SK-N-SH treated with all-trans-retinoic acid at 6 μM for 48 hours (cell line): ENCODE measurements at regions not wholly inside any gene's neighbourhood (a gene's known extent, or its start where the extent isn't known, plus 50 kb on each side); places are given as distances from the start of the nearest gene placed in this dataset.

Source experiments
- ATAC-seq: fragments of 200-7000 bp; cut with Tn5 transposase; 3 replicates; pipeline ENCODE4 v1.9.1; 2020; ENCODE audit warnings: mild to moderate bottlenecking, moderate library complexity
- ARNTL ChIP-seq: fragments of 450-650 bp; formaldehyde crosslinking; IDR thresholded peaks from 2 replicates; pipeline ENCODE4 v1.5.0; 2020; ENCODE audit warnings: low read depth, mild to moderate bottlenecking, moderate library complexity, borderline replicate concordance
- BACH2 ChIP-seq: fragments of 250-450 bp; sonication (Bioruptor Pico); IDR thresholded peaks from 2 replicates; pipeline ENCODE4 v1.9.0; 2021; ENCODE audit warnings: mild to moderate bottlenecking, borderline replicate concordance
- CREB5 ChIP-seq: fragments of 250-450 bp; sonication (Bioruptor Pico); IDR thresholded peaks from 2 replicates; pipeline ENCODE4 v1.5.1; 2020; ENCODE audit warnings: low read depth, mild to moderate bottlenecking, moderate library complexity
- CSDC2 ChIP-seq: fragments of 250-450 bp; sonication (Bioruptor Pico); IDR thresholded peaks from 2 replicates; pipeline ENCODE4 v1.5.0; 2020; ENCODE audit warnings: mild to moderate bottlenecking, moderate library complexity
- CSRNP3 ChIP-seq: fragments of 250-450 bp; sonication (Bioruptor Pico); IDR thresholded peaks from 2 replicates; pipeline ENCODE4 v1.5.1; 2021; ENCODE audit warnings: mild to moderate bottlenecking, moderate library complexity
- ESRRG ChIP-seq: fragments of 250-450 bp; sonication (Bioruptor Pico); IDR thresholded peaks from 2 replicates; pipeline ENCODE4 v1.6.1; 2021; ENCODE audit warnings: mild to moderate bottlenecking
- ISL1 ChIP-seq: fragments of 250-450 bp; sonication (Bioruptor Pico); IDR thresholded peaks from 2 replicates; pipeline ENCODE4 v2.1.2; 2022; ENCODE audit warnings: mild to moderate bottlenecking, moderate library complexity
- OSR1 ChIP-seq: fragments of 250-450 bp; sonication (Bioruptor Pico); IDR thresholded peaks from 2 replicates; pipeline ENCODE4 v1.8.0; 2022; ENCODE audit warnings: moderate library complexity, mild to moderate bottlenecking, inconsistent platforms
- POU6F1 ChIP-seq: fragments of 250-450 bp; sonication (Bioruptor Pico); IDR thresholded peaks from 2 replicates; pipeline ENCODE4 v1.8.0; 2021; ENCODE audit warnings: low read depth, mild to moderate bottlenecking, moderate library complexity, borderline replicate concordance
- RARB ChIP-seq: fragments of 250-450 bp; sonication (Bioruptor Pico); IDR thresholded peaks from 2 replicates; pipeline ENCODE4 v1.8.0; 2021; ENCODE audit warnings: mild to moderate bottlenecking, moderate library complexity
- SNAI2 ChIP-seq: fragments of 250-450 bp; sonication (Bioruptor Pico); IDR thresholded peaks from 2 replicates; pipeline ENCODE4 v1.5.0; 2020; ENCODE audit warnings: mild to moderate bottlenecking, moderate library complexity
- TCF4 ChIP-seq: fragments of 250-450 bp; sonication (Bioruptor Pico); IDR thresholded peaks from 2 replicates; pipeline ENCODE4 v1.8.0; 2021; ENCODE audit warnings: mild to moderate bottlenecking, moderate library complexity, borderline replicate concordance
- TOX ChIP-seq: fragments of 250-450 bp; sonication (Bioruptor Pico); IDR thresholded peaks from 2 replicates; pipeline ENCODE4 v1.8.0; 2021; ENCODE audit warnings: mild to moderate bottlenecking, moderate library complexity, borderline replicate concordance
- TSHZ2 ChIP-seq: fragments of 250-450 bp; sonication (Bioruptor Pico); IDR thresholded peaks from 2 replicates; pipeline ENCODE4 v1.5.0; 2020; ENCODE audit warnings: mild to moderate bottlenecking, moderate library complexity
- ZC3H10 ChIP-seq: fragments of 250-450 bp; sonication (Bioruptor Pico); IDR thresholded peaks from 2 replicates; pipeline ENCODE4 v1.5.1; 2021; ENCODE audit warnings: mild to moderate bottlenecking, moderate library complexity
- ZFP3 ChIP-seq: fragments of 250-450 bp; sonication (Bioruptor Pico); IDR thresholded peaks from 2 replicates; pipeline ENCODE4 v1.5.0; 2020; ENCODE audit warnings: mild to moderate bottlenecking, moderate library complexity
- ZFP30 ChIP-seq: fragments of 450-650 bp; formaldehyde crosslinking; IDR thresholded peaks from 2 replicates; pipeline ENCODE4 v1.5.0; 2022; ENCODE audit warnings: mild to moderate bottlenecking, moderate library complexity
- ZNF565 ChIP-seq: fragments of 450-650 bp; formaldehyde crosslinking; conservative IDR thresholded peaks from 2 replicates; pipeline ENCODE4 v1.5.0; 2020; ENCODE audit warnings: low read depth, mild to moderate bottlenecking, moderate library complexity
- ZNF70 ChIP-seq: fragments of 450-650 bp; formaldehyde crosslinking; IDR thresholded peaks from 2 replicates; pipeline ENCODE4 v1.5.0; 2020; ENCODE audit warnings: mild to moderate bottlenecking, moderate library complexity

GRCh38 chr10:31100115-31100601 lies 68.5 kb upstream of the ZNF438 start:
- ATAC-seq: no peak
- TF ChIP-seq CSRNP3 (no peak), ZFP30 (CRISPR knock-in tag) (no peak), CSDC2 (CRISPR knock-in tag) (no peak), ZNF70 (CRISPR knock-in tag) (no peak), ZFP3 (CRISPR knock-in tag) (no peak), ESRRG (CRISPR knock-in tag) (no peak), SNAI2 (no peak), TSHZ2 (CRISPR knock-in tag) (no peak), OSR1 (CRISPR knock-in tag) (no peak), RARB (no peak), ISL1 (CRISPR knock-in tag) (no peak), ARNTL (CRISPR knock-in tag) (no peak)

GRCh38 chr10:31100662-31101061 lies 69.0 kb upstream of the ZNF438 start:
- TF ChIP-seq ARNTL (CRISPR knock-in tag) (no peak), ZC3H10 (CRISPR knock-in tag) (no peak), ZFP30 (CRISPR knock-in tag) (no peak), CSDC2 (CRISPR knock-in tag) (no peak), ISL1 (CRISPR knock-in tag) (no peak), CSRNP3 (no peak)
- no peak for ATAC-seq

GRCh38 chr10:31101123-31101522 lies 69.5 kb upstream of the ZNF438 start:
- TF ChIP-seq ESRRG (CRISPR knock-in tag): no peak
- TF ChIP-seq ARNTL (CRISPR knock-in tag): no peak
- TF ChIP-seq RARB: no peak
- TF ChIP-seq ZNF565 (CRISPR knock-in tag): no peak
- no peak for TF ChIP-seq POU6F1 (CRISPR knock-in tag)
- TF ChIP-seq ZC3H10 (CRISPR knock-in tag): no peak
- no peak for TF ChIP-seq ISL1 (CRISPR knock-in tag)
- ATAC-seq: peak; percentile 62

GRCh38 chr10:31102421-31102820 lies 70.8 kb upstream of the ZNF438 start:
- ATAC-seq: no peak
- no peak for TF ChIP-seq ARNTL (CRISPR knock-in tag)
- no peak for TF ChIP-seq TOX (CRISPR knock-in tag)
- no peak for TF ChIP-seq ISL1 (CRISPR knock-in tag)
- no peak for TF ChIP-seq SNAI2
- no peak for TF ChIP-seq TSHZ2 (CRISPR knock-in tag)
- TF ChIP-seq ZFP30 (CRISPR knock-in tag): no peak
- TF ChIP-seq CREB5 (CRISPR knock-in tag): no peak
- no peak for TF ChIP-seq BACH2
- TF ChIP-seq ESRRG (CRISPR knock-in tag): no peak
- no peak for TF ChIP-seq OSR1 (CRISPR knock-in tag)
- no peak for TF ChIP-seq CSDC2 (CRISPR knock-in tag)
- no peak for TF ChIP-seq TCF4
- TF ChIP-seq ZNF70 (CRISPR knock-in tag): no peak
- no peak for TF ChIP-seq RARB
